SU-DHL-6 (cell line): ENCODE measurements at regions not wholly inside any gene's neighbourhood (a gene's known extent, or its start where the extent isn't known, plus 50 kb on each side); places are given as distances from the start of the nearest gene placed in this dataset.

Experiments used
- EZH2phosphoT487 ChIP-seq: fragments of 200-600 bp; sonication (generic), shearing (Covaris generic); conservative IDR thresholded peaks from 2 replicates; pipeline ENCODE4 v1.6.1; 2018; ENCODE audit warnings: mild to moderate bottlenecking, antibody characterized with exemption, low read length, moderate library complexity, mixed read lengths
- TF ChIP-seq, protein P1 (sequence below): fragments of 200-600 bp; sonication (generic); IDR thresholded peaks from one replicate; pipeline ENCODE4 v1.5.1; 2017; ENCODE audit warnings: antibody characterized with exemption, mild to moderate bottlenecking, low read length, moderate library complexity; ENCODE audit not compliant: insufficient read depth, poor library complexity, severe bottlenecking

DNA sequence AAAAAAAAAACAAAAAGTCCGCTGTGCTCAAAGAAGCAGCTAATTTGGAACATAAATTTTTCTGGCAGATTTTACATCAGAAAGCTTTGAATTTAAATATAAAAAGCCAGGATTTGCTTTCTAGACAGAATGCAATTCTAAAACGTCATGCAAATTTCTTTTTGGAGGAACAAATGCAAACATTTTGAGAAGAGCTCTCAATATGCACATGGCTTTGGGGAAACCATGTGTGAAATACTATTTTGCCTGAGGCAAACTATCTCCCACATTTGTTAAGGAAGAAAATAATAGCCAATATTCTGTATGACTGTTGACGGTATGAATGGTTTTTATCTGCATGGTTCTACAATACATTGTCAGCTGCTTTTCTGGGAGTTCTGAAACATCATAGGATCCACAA, 320.0 kb upstream of the PSMD7 start:
- TF ChIP-seq, protein P1, sequence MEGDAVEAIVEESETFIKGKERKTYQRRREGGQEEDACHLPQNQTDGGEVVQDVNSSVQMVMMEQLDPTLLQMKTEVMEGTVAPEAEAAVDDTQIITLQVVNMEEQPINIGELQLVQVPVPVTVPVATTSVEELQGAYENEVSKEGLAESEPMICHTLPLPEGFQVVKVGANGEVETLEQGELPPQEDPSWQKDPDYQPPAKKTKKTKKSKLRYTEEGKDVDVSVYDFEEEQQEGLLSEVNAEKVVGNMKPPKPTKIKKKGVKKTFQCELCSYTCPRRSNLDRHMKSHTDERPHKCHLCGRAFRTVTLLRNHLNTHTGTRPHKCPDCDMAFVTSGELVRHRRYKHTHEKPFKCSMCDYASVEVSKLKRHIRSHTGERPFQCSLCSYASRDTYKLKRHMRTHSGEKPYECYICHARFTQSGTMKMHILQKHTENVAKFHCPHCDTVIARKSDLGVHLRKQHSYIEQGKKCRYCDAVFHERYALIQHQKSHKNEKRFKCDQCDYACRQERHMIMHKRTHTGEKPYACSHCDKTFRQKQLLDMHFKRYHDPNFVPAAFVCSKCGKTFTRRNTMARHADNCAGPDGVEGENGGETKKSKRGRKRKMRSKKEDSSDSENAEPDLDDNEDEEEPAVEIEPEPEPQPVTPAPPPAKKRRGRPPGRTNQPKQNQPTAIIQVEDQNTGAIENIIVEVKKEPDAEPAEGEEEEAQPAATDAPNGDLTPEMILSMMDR: no peak
- no peak for TF ChIP-seq EZH2phosphoT487
